SK-N-MC (cell line): ENCODE measurements at regions not wholly inside any gene's neighbourhood (a gene's known extent, or its start where the extent isn't known, plus 50 kb on each side); places are given as distances from the start of the nearest gene placed in this dataset.
"Not testable (repeated sequence)": the region's sequence is repeated elsewhere in the genome, so short reads cannot be mapped to it uniquely, and the experiment has no call there.

Source experiments
- EZH2 ChIP-seq: fragments of 200-600 bp; sonication (generic); IDR thresholded peaks from one replicate; pipeline ENCODE4 v1.6.1; 2017; ENCODE audit warnings: antibody characterized with exemption
- POLR2AphosphoS5 ChIP-seq: IDR thresholded peaks from 2 replicates; pipeline ENCODE4 v1.6.1; 2012; ENCODE audit warnings: mild to moderate bottlenecking, low read depth, low read length, borderline replicate concordance

- not testable (repeated sequence) for TF ChIP-seq EZH2, POLR2AphosphoS5
These were observed 154.8 kb downstream of the LIPI start for GRCh38 chr21:14055746-14056515.
